ACC112 (cell line): ENCODE measurements at regions not wholly inside any gene's neighbourhood (a gene's known extent, or its start where the extent isn't known, plus 50 kb on each side); places are given as distances from the start of the nearest gene placed in this dataset.

Experiments
- H2AFZ ChIP-seq: fragments of 200-600 bp; sonication (generic); one replicate; pipeline ENCODE4 v1.6.0; 2017; ENCODE audit warnings: antibody characterized with exemption, low read length; ENCODE audit not compliant: unreplicated experiment
- H3K27ac ChIP-seq: fragments of 200-600 bp; sonication (generic); 2 replicates; pipeline ENCODE4 v1.5.1; 2014; ENCODE audit warnings: low read depth, mild to moderate bottlenecking, antibody characterized with exemption, low read length, moderate library complexity
- H3K27me3 ChIP-seq: fragments of 200-600 bp; sonication (generic); 2 replicates; pipeline ENCODE4 v1.6.1; 2014; ENCODE audit warnings: mild to moderate bottlenecking, antibody characterized with exemption, low read length, moderate library complexity, mixed read lengths; ENCODE audit not compliant: insufficient read depth
- H3K36me3 ChIP-seq: fragments of 200-600 bp; sonication (generic); 2 replicates; pipeline ENCODE4 v1.6.1; 2016; ENCODE audit warnings: mild to moderate bottlenecking, antibody characterized with exemption, low read length, moderate library complexity, mixed read lengths; ENCODE audit not compliant: insufficient read depth
- H3K4me1 ChIP-seq: fragments of 200-600 bp; sonication (generic); one replicate; pipeline ENCODE4 v1.6.1; 2016; ENCODE audit warnings: low read length, mixed read lengths; ENCODE audit not compliant: insufficient read depth, unreplicated experiment, control insufficient read depth
- H3K4me3 ChIP-seq: fragments of 200-600 bp; sonication (generic); 2 replicates; pipeline ENCODE4 v1.5.1; 2014; ENCODE audit warnings: mild to moderate bottlenecking, low read depth, low read length
- H3K79me2 ChIP-seq: fragments of 200-600 bp; sonication (generic); one replicate; pipeline ENCODE4 v1.6.0; 2016; ENCODE audit warnings: low read length; ENCODE audit not compliant: control insufficient read depth, unreplicated experiment, insufficient read depth

- Histone ChIP-seq H3K36me3 (no peaks in the 10 kb centered on the region), H3K79me2 (no peaks in the 10 kb centered on the region), H2AFZ (no peak overlapping the region), H3K27me3 (no peaks in the 10 kb centered on the region), H3K27ac (no peak overlapping the region), H3K4me3 (no peak overlapping the region), H3K4me1 (no peaks in the 10 kb centered on the region)
Measured at GRCh38 chr10:88165849-88166271, 302.4 kb downstream of the PTEN start.

DNA sequence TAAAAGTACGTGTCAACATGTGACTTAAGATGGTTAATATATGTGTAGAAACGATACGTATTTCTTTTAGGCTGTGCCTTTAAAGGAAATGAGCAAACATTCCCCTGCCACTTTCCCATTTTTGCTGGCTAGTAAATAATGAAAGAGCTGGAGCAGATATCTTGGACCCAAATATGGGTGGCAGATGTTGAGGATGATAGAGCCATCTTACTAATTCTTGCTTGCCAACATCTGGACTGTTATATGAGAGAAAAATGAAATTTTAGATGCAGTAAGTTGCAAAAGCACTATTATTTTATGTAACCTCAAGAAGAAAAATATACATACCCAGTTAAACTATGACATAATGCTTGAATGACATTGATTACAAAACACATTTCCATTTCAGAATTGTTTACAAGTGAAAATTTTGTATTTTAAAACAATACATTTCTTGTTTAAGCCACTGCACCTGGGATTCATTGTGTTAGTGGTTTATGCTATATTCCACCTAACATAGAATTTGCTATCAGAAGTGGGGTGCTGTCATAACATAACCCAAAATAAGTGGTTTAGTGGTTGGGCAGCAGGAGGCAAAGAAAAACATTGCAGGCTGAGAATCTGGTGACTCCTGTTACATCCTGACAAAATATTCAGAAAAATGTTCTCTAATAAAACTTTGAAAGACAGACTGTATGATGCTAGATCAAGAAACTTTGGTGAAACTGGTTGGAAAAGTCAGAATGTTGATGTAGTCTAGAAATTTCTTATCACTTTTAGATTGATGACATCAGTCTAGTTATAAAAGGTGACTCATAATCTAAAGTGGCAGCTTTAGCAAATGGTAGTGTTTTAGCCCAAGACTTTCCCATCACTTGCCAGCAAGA is 305.0 kb downstream of the PTEN start:
- H3K4me1 ChIP-seq = no peaks in the 10 kb centered on the region
- no peak overlapping the region for H3K27ac ChIP-seq
- no peak overlapping the region for H3K4me3 ChIP-seq
- no peaks in the 10 kb centered on the region for H3K27me3 ChIP-seq
- H3K36me3 ChIP-seq = no peaks in the 10 kb centered on the region
- H2AFZ ChIP-seq = no peak overlapping the region
- no peaks in the 10 kb centered on the region for H3K79me2 ChIP-seq

GRCh38 chr10:88169037-88169319 is 305.6 kb downstream of the PTEN start:
- Histone ChIP-seq H3K36me3 (no peaks in the 10 kb centered on the region), H3K79me2 (no peaks in the 10 kb centered on the region), H3K27ac (no peak overlapping the region), H3K4me3 (no peak overlapping the region), H2AFZ (no peak overlapping the region), H3K4me1 (no peaks in the 10 kb centered on the region), H3K27me3 (no peaks in the 10 kb centered on the region)

DNA sequence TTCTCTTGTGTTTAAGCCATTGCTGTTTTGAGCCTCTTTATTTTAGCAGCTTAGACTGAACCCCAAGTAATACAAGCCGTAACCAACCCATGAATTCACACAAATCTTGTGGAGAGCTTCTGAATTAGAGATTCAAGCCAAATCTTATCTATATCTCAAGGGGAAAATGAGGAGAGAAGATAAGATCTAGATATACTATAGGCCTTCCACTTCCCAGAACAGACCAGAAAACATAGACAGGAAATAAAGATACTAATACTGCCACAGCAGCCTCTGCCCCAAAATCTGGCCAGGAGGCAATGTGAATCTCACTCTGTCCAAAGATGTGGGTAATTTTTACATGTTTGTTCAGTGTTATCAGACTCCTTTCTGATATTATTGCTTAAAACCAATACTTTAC is 307.2 kb downstream of the PTEN start:
- Histone ChIP-seq H3K4me1 (no peaks in the 10 kb centered on the region), H3K27me3 (no peaks in the 10 kb centered on the region), H2AFZ (no peak overlapping the region), H3K79me2 (no peaks in the 10 kb centered on the region), H3K27ac (no peak overlapping the region), H3K36me3 (no peaks in the 10 kb centered on the region), H3K4me3 (no peak overlapping the region)

DNA sequence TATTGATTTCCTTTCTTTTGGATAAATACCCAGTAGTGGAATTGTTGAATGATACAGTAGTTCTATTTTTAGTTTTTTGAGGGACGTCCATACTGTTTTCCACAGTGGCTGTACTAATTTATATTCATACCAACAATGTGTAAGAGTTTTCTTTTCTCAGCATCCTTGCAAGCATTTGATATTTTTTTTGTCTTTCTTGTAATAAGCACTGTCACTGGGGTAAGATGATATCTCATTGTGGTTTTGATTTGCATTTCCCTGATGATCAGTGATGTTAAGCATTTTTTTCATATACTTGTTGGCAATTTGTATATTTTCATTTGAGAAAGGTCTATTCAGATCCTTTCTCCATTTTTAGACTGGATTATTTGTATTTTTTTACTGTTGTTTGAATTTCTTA is 308.7 kb downstream of the PTEN start:
- no peak overlapping the region for H3K27ac ChIP-seq
- no peak overlapping the region for H2AFZ ChIP-seq
- H3K4me1 ChIP-seq = no peaks in the 10 kb centered on the region
- H3K79me2 ChIP-seq = no peaks in the 10 kb centered on the region
- no peaks in the 10 kb centered on the region for H3K27me3 ChIP-seq
- H3K36me3 ChIP-seq = no peaks in the 10 kb centered on the region
- H3K4me3 ChIP-seq = no peak overlapping the region

DNA sequence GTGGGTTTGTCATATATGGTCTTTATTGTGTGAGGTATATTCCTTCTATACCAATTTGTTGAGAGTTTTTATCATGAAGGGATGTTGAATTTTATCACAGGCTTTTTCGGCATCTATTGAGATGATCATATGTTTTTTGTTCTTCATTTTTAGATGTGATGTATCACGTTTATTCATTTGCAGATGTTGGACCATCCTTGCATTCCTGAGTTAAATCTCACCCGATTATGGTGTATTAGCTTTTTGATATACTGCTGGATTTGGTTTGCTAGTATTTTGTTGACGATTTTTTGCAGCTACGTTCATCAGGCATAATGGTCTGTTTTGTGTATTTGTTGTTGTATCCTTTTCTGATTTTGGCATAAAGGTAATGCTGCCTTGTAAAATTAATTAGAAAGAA is 311.0 kb downstream of the PTEN start:
- H3K27me3 ChIP-seq = no peaks in the 10 kb centered on the region
- H3K36me3 ChIP-seq = no peaks in the 10 kb centered on the region
- H3K27ac ChIP-seq = no peak overlapping the region
- H2AFZ ChIP-seq = no peak overlapping the region
- H3K4me1 ChIP-seq = no peaks in the 10 kb centered on the region
- H3K79me2 ChIP-seq = no peaks in the 10 kb centered on the region
- no peak overlapping the region for H3K4me3 ChIP-seq

GRCh38 chr10:88178758-88179157 is 315.3 kb downstream of the PTEN start:
- no peaks in the 10 kb centered on the region for H3K36me3 ChIP-seq
- H3K4me1 ChIP-seq = no peaks in the 10 kb centered on the region
- H3K4me3 ChIP-seq = no peak overlapping the region
- no peaks in the 10 kb centered on the region for H3K27me3 ChIP-seq
- H3K79me2 ChIP-seq = no peaks in the 10 kb centered on the region
- no peak overlapping the region for H2AFZ ChIP-seq
- no peak overlapping the region for H3K27ac ChIP-seq

- Histone ChIP-seq H3K27me3 (no peaks in the 10 kb centered on the region), H3K79me2 (no peaks in the 10 kb centered on the region), H3K27ac (no peak overlapping the region), H3K36me3 (no peaks in the 10 kb centered on the region), H2AFZ (no peak overlapping the region), H3K4me3 (no peak overlapping the region), H3K4me1 (no peaks in the 10 kb centered on the region)
Measured at GRCh38 chr10:88179831-88180230, 316.4 kb downstream of the PTEN start.

- no peak overlapping the region for H2AFZ ChIP-seq
- no peaks in the 10 kb centered on the region for H3K36me3 ChIP-seq
- H3K27ac ChIP-seq = no peak overlapping the region
- H3K27me3 ChIP-seq = no peaks in the 10 kb centered on the region
- no peaks in the 10 kb centered on the region for H3K4me1 ChIP-seq
- no peak overlapping the region for H3K4me3 ChIP-seq
- no peaks in the 10 kb centered on the region for H3K79me2 ChIP-seq
Measured at GRCh38 chr10:88181902-88182600, 318.6 kb downstream of the PTEN start.

- no peaks in the 10 kb centered on the region for H3K36me3 ChIP-seq
- H3K79me2 ChIP-seq = no peaks in the 10 kb centered on the region
- no peak overlapping the region for H3K4me3 ChIP-seq
- H2AFZ ChIP-seq = no peak overlapping the region
- H3K27ac ChIP-seq = no peak overlapping the region
- H3K27me3 ChIP-seq = no peaks in the 10 kb centered on the region
- H3K4me1 ChIP-seq = no peaks in the 10 kb centered on the region
Measured at GRCh38 chr10:88182601-88182930, 319.1 kb downstream of the PTEN start.
